HAP-1 (cell line): ENCODE measurements at regions not wholly inside any gene's neighbourhood (a gene's known extent, or its start where the extent isn't known, plus 50 kb on each side); places are given as distances from the start of the nearest gene placed in this dataset.

Experiments
- DNase-seq, 2 experiments: peaks; one replicate each; pipeline ENCODE4 v3.0.0-alpha.2; 2016 to 2020; ENCODE audit warnings: low spot score in 2 of 2
- H3K27me3 ChIP-seq: fragments of 250-450 bp; sonication (Bioruptor Pico); 2 replicates; pipeline ENCODE4 v1.5.1; 2020; ENCODE audit warnings: low read depth, mild to moderate bottlenecking, moderate library complexity
- H3K36me3 ChIP-seq: fragments of 250-450 bp; sonication (Bioruptor Pico); replicated peaks from 2 replicates; pipeline ENCODE4 v1.5.1; 2020; ENCODE audit warnings: mild to moderate bottlenecking
- H3K4me1 ChIP-seq: fragments of 250-450 bp; sonication (Bioruptor Pico); 2 replicates; pipeline ENCODE4 v1.5.1; 2020; ENCODE audit warnings: mild to moderate bottlenecking
- H3K4me3 ChIP-seq: fragments of 250-450 bp; sonication (Bioruptor Pico); 2 replicates; pipeline ENCODE4 v1.5.1; 2020; ENCODE audit warnings: mild to moderate bottlenecking, moderate library complexity
- H3K9me3 ChIP-seq: fragments of 250-450 bp; sonication (Bioruptor Pico); 2 replicates; pipeline ENCODE4 v1.5.1; 2020; ENCODE audit warnings: mild to moderate bottlenecking, moderate library complexity
- in situ Hi-C: fragments of 300-500 bp; cut with MboI; formaldehyde crosslinking; loops from 3 replicates; pipeline ENCODE4 v1.14.3; 2020; ENCODE audit warnings: low sequenced_read_pairs, inconsistent platforms, mixed read lengths

- in situ Hi-C loops: no loop called here
- Histone ChIP-seq H3K36me3 (no peaks in the 10 kb centered on the region), H3K4me1 (no peaks in the 10 kb centered on the region), H3K9me3 (no peaks in the 10 kb centered on the region), H3K4me3 (no peak overlapping the region), H3K27me3 (no peaks in the 10 kb centered on the region)
- no peak for DNase-seq
Measured at GRCh38 chr16:65621640-65622039, 499.8 kb upstream of the CDH11 start.

GRCh38 chr16:65619606-65620005 lies 497.7 kb upstream of the CDH11 start:
- DNase-seq: no peak
- Histone ChIP-seq H3K36me3 (no peaks in the 10 kb centered on the region), H3K27me3 (no peaks in the 10 kb centered on the region), H3K4me1 (no peaks in the 10 kb centered on the region), H3K4me3 (no peak overlapping the region), H3K9me3 (no peaks in the 10 kb centered on the region)
- in situ Hi-C loops: no loop called here

DNA sequence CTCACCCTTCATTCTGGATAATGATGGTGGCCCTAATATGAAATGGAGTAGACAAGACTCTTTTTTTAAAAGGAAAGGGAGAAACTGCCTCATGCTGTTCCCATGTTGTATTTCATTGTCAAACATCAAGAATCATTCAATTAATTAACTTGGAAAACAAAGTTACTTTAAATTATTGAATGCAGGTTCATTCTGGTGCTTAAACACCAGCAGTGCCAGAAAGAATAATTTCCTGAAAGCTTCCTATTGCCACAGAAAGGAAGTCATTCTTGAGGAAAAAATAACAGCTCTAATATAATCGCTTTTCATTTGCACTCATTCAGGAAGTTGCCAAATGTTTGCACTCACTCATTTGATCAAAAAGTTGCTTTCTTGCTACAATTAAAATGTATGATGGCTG lies 497.1 kb upstream of the CDH11 start:
- no peak for DNase-seq
- no peak overlapping the region for H3K4me3 ChIP-seq
- H3K36me3 ChIP-seq: no peaks in the 10 kb centered on the region
- H3K4me1 ChIP-seq: no peaks in the 10 kb centered on the region
- in situ Hi-C loops: no loop called here
- H3K9me3 ChIP-seq: 0 out of 2 replicates have a peak, but pooled peaks cover 3% of the 10 kb centered on the region
- H3K27me3 ChIP-seq: no peaks in the 10 kb centered on the region

DNA sequence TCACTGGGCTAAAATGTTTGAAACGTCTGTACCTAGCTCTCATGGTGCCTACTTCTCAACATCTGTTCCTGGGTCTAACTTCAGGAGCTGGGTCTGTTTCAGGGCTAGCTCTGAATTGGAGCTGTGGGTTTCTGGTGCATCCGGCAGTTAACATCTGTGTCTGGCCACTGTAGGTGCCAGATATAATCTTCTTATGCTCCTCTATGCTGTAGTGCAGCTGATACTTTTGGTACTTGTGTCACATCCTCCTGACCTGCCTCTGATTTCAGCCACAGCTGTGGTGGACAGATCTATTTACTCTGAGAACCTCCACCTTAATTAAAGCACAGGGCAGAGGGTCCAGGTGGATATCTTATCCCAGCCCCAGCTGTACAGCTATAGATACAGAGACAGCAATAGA lies 496.5 kb upstream of the CDH11 start:
- Histone ChIP-seq H3K36me3 (no peaks in the 10 kb centered on the region), H3K4me1 (no peaks in the 10 kb centered on the region), H3K9me3 (0 out of 2 replicates have a peak, but pooled peaks cover 3% of the 10 kb centered on the region), H3K4me3 (no peak overlapping the region), H3K27me3 (no peaks in the 10 kb centered on the region)
- in situ Hi-C loops: no loop called here
- DNase-seq: no peak

- in situ Hi-C loops: no loop called here
- 0 out of 2 replicates have a peak, but pooled peaks cover 3% of the 10 kb centered on the region for H3K9me3 ChIP-seq
- no peaks in the 10 kb centered on the region for H3K36me3 ChIP-seq
- no peak for DNase-seq
- H3K27me3 ChIP-seq: no peaks in the 10 kb centered on the region
- no peaks in the 10 kb centered on the region for H3K4me1 ChIP-seq
- no peak overlapping the region for H3K4me3 ChIP-seq
Measured at GRCh38 chr16:65617421-65617820, 495.6 kb upstream of the CDH11 start.

DNA sequence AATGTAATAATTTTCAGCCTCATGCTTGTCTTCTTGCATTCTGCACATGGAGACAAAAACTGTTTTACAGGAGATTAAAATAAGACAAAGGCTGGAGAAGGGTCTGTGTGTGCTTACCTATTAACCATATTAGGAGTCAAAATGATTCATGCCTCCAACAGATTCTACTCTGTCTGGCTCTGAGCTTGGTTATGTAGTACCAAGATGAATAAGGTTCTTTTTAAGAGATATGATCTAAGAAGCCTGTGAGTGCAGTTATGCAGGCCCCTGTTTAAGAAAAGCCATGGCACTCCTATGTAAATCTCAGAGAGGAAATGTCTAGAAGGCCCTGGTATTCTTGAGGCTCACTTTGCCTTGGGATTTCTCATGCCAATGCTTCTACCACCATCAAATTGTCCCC lies 486.6 kb upstream of the CDH11 start:
- no peaks in the 10 kb centered on the region for H3K9me3 ChIP-seq
- no peak for DNase-seq
- no peaks in the 10 kb centered on the region for H3K4me1 ChIP-seq
- no peak overlapping the region for H3K4me3 ChIP-seq
- in situ Hi-C loops: no loop called here
- no peaks in the 10 kb centered on the region for H3K36me3 ChIP-seq
- H3K27me3 ChIP-seq: no peaks in the 10 kb centered on the region

GRCh38 chr16:65604771-65605170 lies 482.9 kb upstream of the CDH11 start:
- H3K36me3 ChIP-seq: no peaks in the 10 kb centered on the region
- no peaks in the 10 kb centered on the region for H3K27me3 ChIP-seq
- H3K4me3 ChIP-seq: no peak overlapping the region
- H3K4me1 ChIP-seq: no peaks in the 10 kb centered on the region
- DNase-seq: no peak
- 0 out of 2 replicates have a peak, but pooled peaks cover 2% of the 10 kb centered on the region for H3K9me3 ChIP-seq
- in situ Hi-C loops: no loop called here

GRCh38 chr16:65601781-65602180 lies 479.9 kb upstream of the CDH11 start:
- no peaks in the 10 kb centered on the region for H3K36me3 ChIP-seq
- 0 out of 2 replicates have a peak, but pooled peaks cover 2% of the 10 kb centered on the region for H3K9me3 ChIP-seq
- no peaks in the 10 kb centered on the region for H3K27me3 ChIP-seq
- no peaks in the 10 kb centered on the region for H3K4me1 ChIP-seq
- DNase-seq: no peak
- in situ Hi-C loops: no loop called here
- no peak overlapping the region for H3K4me3 ChIP-seq

- Histone ChIP-seq H3K4me1 (no peaks in the 10 kb centered on the region), H3K27me3 (no peaks in the 10 kb centered on the region), H3K9me3 (0 out of 2 replicates have a peak, but pooled peaks cover 2% of the 10 kb centered on the region), H3K4me3 (no peak overlapping the region), H3K36me3 (no peaks in the 10 kb centered on the region)
- DNase-seq: no peak
- in situ Hi-C loops: no loop called here
Measured at GRCh38 chr16:65600629-65601028, 478.8 kb upstream of the CDH11 start.

DNA sequence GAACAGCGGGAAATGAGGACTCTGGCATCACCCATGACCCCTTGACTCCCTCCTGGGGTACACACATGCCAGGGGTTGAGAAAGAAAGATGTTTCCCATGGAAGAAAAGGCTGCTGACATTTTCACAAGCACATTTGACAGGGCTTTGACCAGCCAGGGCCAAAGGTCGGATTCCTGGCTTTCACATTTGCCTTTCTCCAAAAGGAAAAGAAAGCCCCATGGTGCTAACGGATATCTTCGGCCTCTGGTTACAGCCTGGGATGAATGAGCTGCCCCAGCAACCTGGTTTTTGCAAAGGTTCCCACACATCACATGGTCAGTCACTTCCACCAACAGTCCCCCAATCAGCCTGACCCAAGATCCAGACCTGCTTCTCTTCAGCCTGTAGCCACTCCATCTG lies 478.2 kb upstream of the CDH11 start:
- no peaks in the 10 kb centered on the region for H3K27me3 ChIP-seq
- H3K4me3 ChIP-seq: no peak overlapping the region
- no peak for DNase-seq
- H3K9me3 ChIP-seq: 0 out of 2 replicates have a peak, but pooled peaks cover 2% of the 10 kb centered on the region
- in situ Hi-C loops: no loop called here
- H3K36me3 ChIP-seq: no peaks in the 10 kb centered on the region
- H3K4me1 ChIP-seq: no peaks in the 10 kb centered on the region

- in situ Hi-C loops: no loop called here
- Histone ChIP-seq H3K9me3 (0 out of 2 replicates have a peak, but pooled peaks cover 2% of the 10 kb centered on the region), H3K36me3 (no peaks in the 10 kb centered on the region), H3K27me3 (no peaks in the 10 kb centered on the region), H3K4me1 (no peaks in the 10 kb centered on the region), H3K4me3 (no peak overlapping the region)
- DNase-seq: no peak
Measured at GRCh38 chr16:65598621-65599020, 476.8 kb upstream of the CDH11 start.

GRCh38 chr16:65583498-65583897 lies 461.6 kb upstream of the CDH11 start:
- Histone ChIP-seq H3K4me3 (no peak overlapping the region), H3K27me3 (no peaks in the 10 kb centered on the region), H3K4me1 (no peaks in the 10 kb centered on the region), H3K36me3 (no peaks in the 10 kb centered on the region), H3K9me3 (no peaks in the 10 kb centered on the region)
- in situ Hi-C loops: no loop called here
- no peak for DNase-seq

DNA sequence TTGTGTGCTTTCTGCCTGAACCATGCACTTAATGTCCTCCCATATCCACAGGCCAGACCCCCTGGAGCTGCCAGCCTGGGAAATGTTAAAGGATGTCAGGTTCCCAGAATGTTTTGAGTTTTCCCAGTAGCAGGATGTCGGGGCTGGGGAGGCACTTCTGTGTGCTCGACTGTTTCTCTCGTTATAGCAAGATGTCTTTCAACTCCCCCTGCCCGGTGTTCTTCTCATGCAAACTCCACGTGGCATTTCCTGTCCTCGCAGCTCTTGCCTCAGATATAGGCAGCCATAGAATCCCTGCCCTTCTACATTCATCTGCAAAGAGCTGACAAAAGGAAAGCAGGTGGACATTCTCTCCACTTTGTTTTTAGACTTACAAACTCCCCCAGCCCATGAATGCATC lies 457.2 kb upstream of the CDH11 start:
- Histone ChIP-seq H3K4me1 (no peaks in the 10 kb centered on the region), H3K27me3 (no peaks in the 10 kb centered on the region), H3K9me3 (no peaks in the 10 kb centered on the region), H3K4me3 (no peak overlapping the region), H3K36me3 (no peaks in the 10 kb centered on the region)
- no peak for DNase-seq
- in situ Hi-C loops: no loop called here

DNA sequence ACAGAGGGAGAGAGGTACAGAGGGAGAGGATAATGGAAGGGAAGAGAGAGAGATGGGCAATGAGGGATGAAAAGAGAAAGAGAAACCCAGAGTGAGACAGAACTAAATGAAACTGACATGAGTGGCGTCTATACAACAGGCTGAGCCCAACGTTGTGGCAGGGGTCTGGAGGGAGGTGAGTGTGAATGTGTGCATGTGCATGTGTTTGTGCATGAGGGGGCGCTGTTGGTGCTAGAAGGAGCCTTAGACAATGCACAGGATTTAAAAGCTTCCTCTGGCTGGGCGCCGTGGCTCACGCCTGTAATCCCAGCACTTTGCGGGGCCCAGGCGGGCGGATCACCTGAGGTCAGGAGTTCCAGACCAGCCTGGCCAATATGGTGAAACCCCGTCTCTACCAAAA lies 454.8 kb upstream of the CDH11 start:
- H3K36me3 ChIP-seq: no peaks in the 10 kb centered on the region

DNA sequence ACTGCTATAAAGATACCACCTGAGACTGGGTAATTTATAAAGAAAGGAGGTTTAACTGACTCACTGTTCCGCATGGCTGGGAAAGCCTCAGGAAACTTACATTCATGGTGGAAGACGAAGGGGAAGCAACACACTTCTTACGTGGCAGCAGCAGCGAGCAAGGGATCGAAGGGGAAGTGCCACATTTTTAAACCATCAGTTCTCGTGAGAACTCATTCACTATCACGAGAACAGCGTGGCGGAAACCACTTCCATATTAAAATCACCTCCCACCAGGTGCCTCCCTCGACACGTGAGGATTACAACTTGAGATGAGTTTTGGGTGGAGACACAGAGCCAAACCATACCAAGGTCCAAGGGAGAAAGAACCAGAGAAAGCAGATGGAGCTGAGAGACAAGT lies 454.3 kb upstream of the CDH11 start:
- no peaks in the 10 kb centered on the region for H3K4me1 ChIP-seq
- no peaks in the 10 kb centered on the region for H3K36me3 ChIP-seq
- no peaks in the 10 kb centered on the region for H3K27me3 ChIP-seq
- H3K9me3 ChIP-seq: no peaks in the 10 kb centered on the region
- in situ Hi-C loops: no loop called here
- H3K4me3 ChIP-seq: no peak overlapping the region
- DNase-seq: no peak

More for the DNA sequence above, 454.8 kb upstream of the CDH11 start:
- no peaks in the 10 kb centered on the region for H3K27me3 ChIP-seq
- in situ Hi-C loops: no loop called here
- no peaks in the 10 kb centered on the region for H3K4me1 ChIP-seq
- H3K9me3 ChIP-seq: no peaks in the 10 kb centered on the region
- no peak overlapping the region for H3K4me3 ChIP-seq
- no peak for DNase-seq
